ENCODE measurements at regions not wholly inside any gene's neighbourhood (a gene's known extent, or its start where the extent isn't known, plus 50 kb on each side); places are given as distances from the start of the nearest gene placed in this dataset.

GRCh38 chr2:65598996-65599395 is 166.6 kb upstream of the SPRED2 start:
- Histone ChIP-seq H3K36me3 (replicated peaks) (no peaks in the 10 kb centered on the region), H3K4me3 (ENCODE audit: low read depth, low read length) (no peak overlapping the region), H3K27ac (no peak overlapping the region), H3K27me3 (replicated peaks) (no peaks in the 10 kb centered on the region)
- in situ Hi-C loops (cut with HindIII; ENCODE audit: low pct_ligation_motif_present, low sequenced_read_pairs): no loop called here
- TF ChIP-seq CTCF (IDR thresholded peaks at IDR 0.05; ENCODE audit: low read depth, low read length, missing control alignments): no peak
- no peak for DNase-seq

- Histone ChIP-seq H3K4me3 (ENCODE audit: low read depth, low read length) (no peak overlapping the region), H3K27ac (no peak overlapping the region), H3K36me3 (replicated peaks) (no peaks in the 10 kb centered on the region), H3K27me3 (replicated peaks) (no peaks in the 10 kb centered on the region)
- no peak for DNase-seq
- in situ Hi-C loops (cut with HindIII; ENCODE audit: low pct_ligation_motif_present, low sequenced_read_pairs): no loop called here
- TF ChIP-seq CTCF (IDR thresholded peaks at IDR 0.05; ENCODE audit: low read depth, low read length, missing control alignments): no peak
These were observed 165.9 kb upstream of the SPRED2 start for GRCh38 chr2:65598264-65598663.

- H3K27ac ChIP-seq: no peak overlapping the region
- no peaks in the 10 kb centered on the region for H3K27me3 ChIP-seq (replicated peaks)
- no peaks in the 10 kb centered on the region for H3K36me3 ChIP-seq (replicated peaks)
- no peak for DNase-seq
- in situ Hi-C loops (cut with HindIII; ENCODE audit: low pct_ligation_motif_present, low sequenced_read_pairs): no loop called here
- no peak overlapping the region for H3K4me3 ChIP-seq (ENCODE audit: low read depth, low read length)
- TF ChIP-seq CTCF (IDR thresholded peaks at IDR 0.05; ENCODE audit: low read depth, low read length, missing control alignments): no peak
These were observed 163.2 kb upstream of the SPRED2 start for GRCh38 chr2:65595630-65596029.

GRCh38 chr2:65594150-65594549 is 161.8 kb upstream of the SPRED2 start:
- H3K36me3 ChIP-seq (replicated peaks): no peaks in the 10 kb centered on the region
- H3K27ac ChIP-seq: no peak overlapping the region
- no peak for DNase-seq
- no peak overlapping the region for H3K4me3 ChIP-seq (ENCODE audit: low read depth, low read length)
- no peaks in the 10 kb centered on the region for H3K27me3 ChIP-seq (replicated peaks)
- no peak for TF ChIP-seq CTCF (IDR thresholded peaks at IDR 0.05; ENCODE audit: low read depth, low read length, missing control alignments)
- in situ Hi-C loops (cut with HindIII; ENCODE audit: low pct_ligation_motif_present, low sequenced_read_pairs): no loop called here

- DNase-seq: no peak
- Histone ChIP-seq H3K27me3 (replicated peaks) (no peaks in the 10 kb centered on the region), H3K27ac (no peak overlapping the region), H3K4me3 (ENCODE audit: low read depth, low read length) (no peak overlapping the region), H3K36me3 (replicated peaks) (no peaks in the 10 kb centered on the region)
- no peak for TF ChIP-seq CTCF (IDR thresholded peaks at IDR 0.05; ENCODE audit: low read depth, low read length, missing control alignments)
- in situ Hi-C loops (cut with HindIII; ENCODE audit: low pct_ligation_motif_present, low sequenced_read_pairs): no loop called here
These were observed 157.3 kb upstream of the SPRED2 start for GRCh38 chr2:65589667-65590066.

GRCh38 chr2:65587779-65588178 is 155.4 kb upstream of the SPRED2 start:
- H3K36me3 ChIP-seq (replicated peaks): no peaks in the 10 kb centered on the region
- H3K27me3 ChIP-seq (replicated peaks): no peaks in the 10 kb centered on the region
- no peak for DNase-seq
- no peak overlapping the region for H3K27ac ChIP-seq
- in situ Hi-C loops (cut with HindIII; ENCODE audit: low pct_ligation_motif_present, low sequenced_read_pairs): no loop called here
- no peak overlapping the region for H3K4me3 ChIP-seq (ENCODE audit: low read depth, low read length)
- TF ChIP-seq CTCF (IDR thresholded peaks at IDR 0.05; ENCODE audit: low read depth, low read length, missing control alignments): no peak
